Loucy (cell line): ENCODE measurements at regions not wholly inside any gene's neighbourhood (a gene's known extent, or its start where the extent isn't known, plus 50 kb on each side); places are given as distances from the start of the nearest gene placed in this dataset.

ENCODE experiments used
- CTCF ChIP-seq: fragments of 200-600 bp; sonication (generic); conservative IDR thresholded peaks from 2 replicates; pipeline ENCODE4 v1.5.1; 2014; ENCODE audit warnings: mild to moderate bottlenecking, antibody characterized with exemption, low read length
- EZH2phosphoT487 ChIP-seq: fragments of 200-600 bp; IDR thresholded peaks from 2 replicates; pipeline ENCODE4 v1.6.1; 2018; ENCODE audit warnings: antibody characterized with exemption, mild to moderate bottlenecking, moderate library complexity, borderline replicate concordance

- TF ChIP-seq CTCF = no peak
- no peak for TF ChIP-seq EZH2phosphoT487
These were observed 201.2 kb upstream of the IER5L start for GRCh38 chr9:129379181-129379836.
